ENCODE measurements at regions not wholly inside any gene's neighbourhood (a gene's known extent, or its start where the extent isn't known, plus 50 kb on each side); places are given as distances from the start of the nearest gene placed in this dataset.

GRCh38 chr4:24279469-24279868 lies 304.9 kb downstream of the DHX15 start:
- DNase-seq, result no peak

- DNase-seq, result no peak
Observed at GRCh38 chr4:24278693-24279092, 305.7 kb downstream of the DHX15 start.

GRCh38 chr4:24274381-24274941 lies 309.9 kb downstream of the DHX15 start:
- no peak for DNase-seq

DNA sequence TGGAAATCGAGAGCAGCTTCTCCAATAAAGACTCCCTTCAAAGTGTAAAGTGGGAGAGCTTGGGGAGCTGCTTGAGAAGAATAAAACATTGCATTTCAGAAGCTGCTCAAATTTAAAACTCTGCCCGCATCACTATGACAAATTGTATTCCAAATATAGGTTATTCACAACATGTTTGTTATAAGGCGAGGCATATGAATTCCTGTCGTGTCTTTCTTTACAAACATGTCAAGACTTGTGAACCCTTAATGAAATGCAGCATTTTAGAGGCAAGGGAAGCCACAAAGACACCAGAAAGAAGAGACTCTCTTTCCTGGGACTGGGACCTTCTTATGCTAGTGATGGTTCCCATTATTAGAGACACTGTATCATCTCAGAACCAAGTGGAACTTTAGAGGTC lies 311.2 kb downstream of the DHX15 start:
- DNase-seq, result no peak

DNA sequence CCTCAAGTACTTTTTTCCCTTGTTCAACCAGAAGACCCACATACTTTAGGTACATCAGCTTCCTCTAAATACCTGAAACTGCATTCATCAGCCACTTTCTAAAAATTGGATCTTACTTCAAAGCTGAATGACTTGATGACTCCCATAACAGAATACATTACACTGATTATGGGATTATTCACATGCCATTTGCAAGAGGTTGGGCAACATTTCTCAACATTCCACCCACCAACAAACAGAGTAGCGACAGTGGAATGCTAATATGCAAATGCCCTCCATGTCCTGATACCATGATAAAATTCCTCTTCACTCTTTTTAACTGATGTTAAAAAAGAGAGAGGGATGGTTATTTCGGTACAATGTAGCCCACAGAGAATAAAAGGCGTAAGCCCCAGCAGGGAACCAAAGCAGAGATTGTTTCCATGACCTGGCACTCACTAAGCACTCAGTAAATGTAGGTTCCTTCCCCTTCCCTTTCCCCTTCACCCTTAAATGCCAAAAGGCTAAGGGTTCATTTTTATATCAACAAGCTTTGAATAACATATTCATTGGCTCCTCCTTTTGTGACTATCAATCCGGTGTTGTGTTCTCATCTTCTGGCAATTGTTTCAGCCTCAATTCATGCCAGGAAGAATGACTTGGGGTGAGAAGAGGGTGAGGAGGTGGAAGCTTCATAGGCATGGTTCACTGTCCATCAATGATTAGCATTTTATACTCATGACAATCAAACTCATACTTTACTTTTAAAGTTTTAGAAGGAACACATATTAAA lies 317.2 kb downstream of the DHX15 start:
- no peak for DNase-seq

GRCh38 chr4:24265989-24266388 lies 318.4 kb downstream of the DHX15 start:
- no peak for DNase-seq

DNA sequence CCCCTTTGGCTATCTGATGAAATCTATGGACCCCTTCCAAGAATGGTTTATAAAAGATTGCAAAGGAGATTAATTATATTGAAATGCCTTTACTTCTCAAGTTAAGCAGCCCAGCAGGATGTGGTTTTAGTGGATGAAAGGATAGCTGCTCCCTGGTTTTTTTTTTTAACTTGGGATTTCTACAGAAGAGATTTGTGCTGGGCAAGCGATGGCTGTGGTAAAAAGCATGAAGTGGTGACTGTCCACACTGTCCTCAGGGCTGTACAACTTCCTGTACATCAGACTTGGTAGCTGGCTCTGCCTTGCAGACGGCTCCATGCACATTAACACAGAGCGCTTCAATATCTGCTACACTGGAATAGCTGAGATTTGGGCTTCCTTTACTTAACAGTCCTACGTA lies 321.7 kb downstream of the DHX15 start:
- DNase-seq, result no peak

- DNase-seq, result no peak
Observed at GRCh38 chr4:24262084-24262483, 322.3 kb downstream of the DHX15 start.

GRCh38 chr4:24260923-24261564 lies 323.3 kb downstream of the DHX15 start:
- no peak for DNase-seq

DNA sequence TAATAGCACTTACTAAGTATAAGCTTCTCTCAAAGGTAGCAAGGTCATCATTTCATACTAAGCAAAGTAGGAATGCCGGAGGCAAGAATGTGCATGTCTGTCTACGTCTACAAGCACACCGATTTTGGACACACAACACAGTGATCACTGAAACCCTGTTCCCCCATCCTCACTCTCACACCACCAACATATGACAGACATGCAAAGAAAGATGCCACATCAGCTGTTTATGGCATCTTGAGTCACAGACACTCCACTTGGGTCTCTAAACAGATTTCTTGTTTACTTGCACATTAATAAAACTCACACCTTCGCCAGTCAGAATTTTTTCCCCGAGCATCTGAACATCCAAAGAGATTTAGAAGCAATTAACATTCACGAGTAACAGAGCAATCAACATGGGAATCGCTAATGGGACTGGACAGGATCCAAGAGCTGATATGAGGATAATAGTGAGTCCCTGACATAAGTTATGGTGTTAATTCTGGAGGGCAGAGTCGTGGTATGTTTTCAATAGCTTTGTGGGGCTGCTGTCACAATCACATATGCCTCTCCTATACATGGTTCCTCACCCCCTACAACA lies 324.1 kb downstream of the DHX15 start:
- DNase-seq, result no peak

DNA sequence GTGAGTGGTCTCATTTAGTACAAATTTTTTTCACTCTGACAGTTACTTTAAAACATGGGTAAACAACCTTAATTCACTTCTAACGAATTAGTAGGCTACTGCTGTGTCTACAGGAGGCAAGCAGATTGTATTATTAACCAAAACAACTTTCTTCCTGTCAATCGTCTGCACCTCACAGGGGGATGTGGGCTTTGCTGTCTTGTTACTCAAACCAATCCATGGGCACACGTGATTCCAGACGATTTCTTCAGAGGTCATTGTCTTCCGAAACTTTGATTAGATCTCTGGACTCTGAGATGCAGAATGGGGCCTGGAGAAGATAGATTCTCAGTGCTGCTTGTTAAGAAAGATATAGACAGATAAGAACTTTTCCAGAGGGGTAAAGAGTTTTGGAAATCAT lies 327.8 kb downstream of the DHX15 start:
- no peak for DNase-seq

DNA sequence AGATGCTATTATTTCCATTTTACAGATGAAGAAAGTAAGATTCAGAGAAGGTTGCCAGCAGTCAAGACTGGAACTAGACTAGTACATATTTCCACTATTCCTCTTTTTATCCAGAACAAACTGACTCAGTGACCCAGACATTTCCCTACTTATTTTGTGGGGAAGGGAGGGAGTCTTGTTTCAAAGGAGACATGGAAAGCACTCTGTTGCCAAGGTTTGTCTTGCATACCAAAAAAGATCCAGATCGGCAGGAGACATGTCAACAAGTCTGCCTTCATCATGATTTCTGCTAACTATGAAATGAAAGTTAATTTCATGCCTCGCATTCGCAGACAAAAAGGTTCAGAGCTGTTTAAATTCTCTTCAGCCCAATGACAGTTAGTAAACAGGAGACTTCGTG lies 328.3 kb downstream of the DHX15 start:
- DNase-seq, result no peak

DNA sequence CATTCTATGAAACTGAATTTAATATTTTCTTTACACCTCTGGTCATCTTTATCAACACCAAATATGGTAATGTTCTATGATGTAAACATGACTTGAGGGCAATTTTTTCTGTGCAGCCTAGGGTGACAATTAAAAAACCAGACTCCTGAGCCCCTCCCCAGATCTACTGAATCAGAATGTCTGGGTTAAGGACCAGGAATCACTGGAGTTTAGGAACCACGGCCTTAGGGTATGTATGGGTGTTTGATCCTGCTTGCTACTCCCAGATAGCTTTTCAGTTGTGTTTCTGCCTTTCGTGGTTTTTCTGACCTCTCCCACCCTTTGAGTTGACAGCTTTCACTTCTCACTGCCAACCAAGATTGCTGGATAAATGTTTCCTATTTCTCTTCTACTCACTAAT lies 332.2 kb downstream of the DHX15 start:
- no peak for DNase-seq

DNA sequence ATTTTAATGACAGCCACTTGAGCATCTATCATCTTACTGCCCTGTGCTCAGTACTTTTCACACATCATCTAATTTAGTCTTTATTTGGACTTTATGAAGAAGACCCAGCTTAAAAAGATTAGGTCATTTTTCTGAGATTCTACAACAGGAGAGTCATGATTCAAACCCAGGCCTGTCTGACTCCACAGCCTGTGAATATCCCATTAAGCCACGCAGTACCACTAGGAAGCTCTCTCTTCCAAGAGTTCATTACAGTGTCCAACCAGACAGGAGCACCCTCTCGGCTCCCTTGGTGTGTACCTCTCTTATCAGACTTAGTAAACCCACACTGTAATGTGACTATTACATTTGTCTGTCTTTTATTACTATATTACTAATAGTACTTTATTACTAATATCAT lies 332.8 kb downstream of the DHX15 start:
- DNase-seq, result no peak

GRCh38 chr4:24249972-24250371 lies 334.4 kb downstream of the DHX15 start:
- no peak for DNase-seq

GRCh38 chr4:24248674-24249630 lies 335.4 kb downstream of the DHX15 start:
- no peak for DNase-seq

- DNase-seq, result no peak
Observed at GRCh38 chr4:24245491-24245820, 338.9 kb downstream of the DHX15 start.

GRCh38 chr4:24244663-24245490 lies 339.5 kb downstream of the DHX15 start:
- DNase-seq, result no peak

DNA sequence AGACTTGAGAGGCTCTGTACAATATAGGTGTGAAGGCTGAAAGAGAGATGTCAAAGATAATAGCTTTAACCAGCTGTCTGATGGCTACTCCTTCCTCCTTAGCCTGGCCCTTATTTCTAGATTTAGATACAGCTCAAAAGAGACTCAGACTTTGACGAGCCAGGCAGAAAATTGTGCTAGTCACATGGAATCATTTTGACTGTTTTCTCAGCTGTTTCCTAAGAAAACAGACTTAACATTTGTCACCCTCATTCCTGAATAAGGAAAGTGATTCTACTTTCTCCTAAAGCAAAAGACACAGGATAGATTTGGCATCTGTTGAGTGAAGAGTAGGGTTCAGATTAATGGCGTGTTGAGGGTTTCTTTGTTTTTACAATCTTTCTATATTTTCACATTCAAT lies 340.7 kb downstream of the DHX15 start:
- no peak for DNase-seq

DNA sequence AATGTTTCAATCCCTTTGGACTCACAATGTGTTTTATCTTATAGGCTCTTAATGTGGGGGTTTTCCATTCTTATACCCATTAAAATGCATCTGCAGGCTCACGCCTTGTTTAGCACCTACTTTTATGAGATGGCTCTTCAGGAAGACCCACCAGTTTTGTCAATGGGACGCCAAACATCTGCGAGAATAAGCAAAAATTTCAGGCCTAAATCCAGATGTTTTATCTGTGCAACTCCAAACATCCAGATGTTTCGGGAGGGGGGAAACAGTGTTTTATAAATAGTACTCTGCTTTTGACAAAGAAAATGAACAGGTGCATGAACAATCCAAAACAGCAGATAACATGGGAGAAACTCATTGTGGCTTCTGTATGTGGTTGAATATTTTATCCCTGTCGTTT lies 342.8 kb downstream of the DHX15 start:
- DNase-seq, result no peak

- DNase-seq, result no peak
Observed at GRCh38 chr4:24240655-24241054, 343.7 kb downstream of the DHX15 start.

- DNase-seq, result no peak
Observed at GRCh38 chr4:24237709-24238108, 346.6 kb downstream of the DHX15 start.

All from T-helper 9 cell (primary cell).